Endothelial cell of umbilical vein (primary cell): ENCODE measurements at regions not wholly inside any gene's neighbourhood (a gene's known extent, or its start where the extent isn't known, plus 50 kb on each side); places are given as distances from the start of the nearest gene placed in this dataset.

ENCODE experiments used
- BruUV-seq: library from RNA; stranded (reverse); fragments of 400-500 nt; replicated peaks from 2 replicates; lab custom pipeline; 2021; lab: Mats Ljungman, UMichigan
- CTCF ChIA-PET: fragments of 300-600, 350-600 bp; sonication (Branson Sonifier 250); formaldehyde crosslinking; loops from one replicate; lab custom pipeline; 2021; ENCODE audit warnings: antibody characterized with exemption, inconsistent platforms; lab: Charles Lee
- POLR2A ChIA-PET: fragments of 300-600, 350-600 bp; sonication (Branson Sonifier 250); formaldehyde crosslinking; loops from one replicate; lab custom pipeline; 2021; ENCODE audit warnings: antibody characterized with exemption, inconsistent platforms; lab: Charles Lee
- DNase-seq: peaks from one replicate; pipeline ENCODE4 v3.0.0-alpha.2; 2011; ENCODE audit warnings: low read depth, low spot score
- FAIRE-seq: peaks from 2 replicates; lab custom pipeline; 2011; peaks lifted over from hg19 to GRCh38; lab: Jason Lieb, UNC
- H2AFZ ChIP-seq: 2 replicates; pipeline ENCODE4 v1.6.0; 2012; ENCODE audit warnings: low read depth, low read length, control low read depth, inconsistent platforms
- H3K27ac ChIP-seq: 2 replicates; pipeline ENCODE4 v1.5.1; 2011; ENCODE audit warnings: low read depth, mild to moderate bottlenecking, control low read depth, low read length, moderate library complexity; ENCODE audit not compliant: insufficient read depth
- H3K27me3 ChIP-seq, 2 experiments: 2 replicates each; pipeline versions ENCODE4 v1.6.0 to v1.6.1; 2011; ENCODE audit warnings: low read length in 2 of 2, mixed read lengths in 1 of 2; ENCODE audit not compliant: control insufficient read depth in 2 of 2, insufficient read depth in 2 of 2
- H3K36me3 ChIP-seq, 2 experiments: 2 replicates in 1 of 2; 3 replicates in 1 of 2; pipeline ENCODE4 v1.5.1; 2011; ENCODE audit warnings: low read length in 2 of 2, mild to moderate bottlenecking in 1 of 2, moderate library complexity in 1 of 2; ENCODE audit not compliant: control insufficient read depth in 2 of 2, insufficient read depth in 2 of 2; ENCODE audit errors: extremely low read depth in 1 of 2
- H3K4me1 ChIP-seq: 3 replicates; pipeline ENCODE4 v1.5.1; 2011; ENCODE audit warnings: mild to moderate bottlenecking, low read length; ENCODE audit not compliant: control insufficient read depth, insufficient read depth; ENCODE audit errors: extremely low read depth
- H3K4me2 ChIP-seq: 2 replicates; pipeline ENCODE4 v1.6.1; 2011; ENCODE audit warnings: low read length, control low read depth, mixed read lengths; ENCODE audit not compliant: insufficient read depth
- H3K4me3 ChIP-seq, 3 experiments: fragments of 200-600 bp in 1 of 3; sonication (generic), shearing (Covaris generic) in 1 of 3; replicated peaks in 1 of 3; 2 replicates each; pipeline ENCODE4 v1.5.1; 2011 to 2016; ENCODE audit warnings: control low read depth in 3 of 3, low read length in 3 of 3, mild to moderate bottlenecking in 2 of 3, inconsistent platforms in 1 of 3, low read depth in 1 of 3, moderate library complexity in 1 of 3; ENCODE audit not compliant: insufficient read depth in 1 of 3
- H3K79me2 ChIP-seq: 2 replicates; pipeline ENCODE4 v1.6.0; 2012; ENCODE audit warnings: low read length, inconsistent platforms; ENCODE audit not compliant: control insufficient read depth, insufficient read depth
- H3K9ac ChIP-seq: replicated peaks from 2 replicates; pipeline ENCODE3; 2011; ENCODE audit warnings: low read length, control low read depth; ENCODE audit not compliant: insufficient read depth; ENCODE audit errors: extremely low read depth
- H3K9me1 ChIP-seq: replicated peaks from 3 replicates; pipeline ENCODE4 v1.6.0; 2011; ENCODE audit warnings: mild to moderate bottlenecking, low read length; ENCODE audit not compliant: control insufficient read depth, insufficient read depth; ENCODE audit errors: extremely low read depth
- H3K9me3 ChIP-seq: replicated peaks from 2 replicates; pipeline ENCODE4 v1.5.1; 2012; ENCODE audit warnings: low read length, inconsistent platforms; ENCODE audit not compliant: control insufficient read depth, insufficient read depth
- H4K20me1 ChIP-seq: replicated peaks from 2 replicates; pipeline ENCODE3; 2011; ENCODE audit warnings: mild to moderate bottlenecking, low read length; ENCODE audit not compliant: control insufficient read depth, insufficient read depth; ENCODE audit errors: extremely low read depth
- EZH2 ChIP-seq: IDR thresholded peaks from 2 replicates; pipeline ENCODE4 v1.6.1; 2012; ENCODE audit warnings: borderline replicate concordance, low read depth, mild to moderate bottlenecking, moderate library complexity, low read length, inconsistent platforms; ENCODE audit not compliant: severe bottlenecking
- FOS ChIP-seq: IDR thresholded peaks from 2 replicates; pipeline ENCODE4 v1.6.1; 2011; ENCODE audit warnings: mild to moderate bottlenecking, low read length, moderate library complexity, borderline replicate concordance; ENCODE audit not compliant: insufficient read depth
- GATA2 ChIP-seq: IDR thresholded peaks from 2 replicates; pipeline ENCODE4 v1.7.0; 2011; ENCODE audit warnings: low read depth, mild to moderate bottlenecking, moderate library complexity, mixed read lengths, low read length; ENCODE audit not compliant: insufficient read length, insufficient read depth
- JUN ChIP-seq: IDR thresholded peaks from 2 replicates; pipeline ENCODE4 v1.6.1; 2011; ENCODE audit warnings: borderline replicate concordance, low read depth; ENCODE audit not compliant: insufficient read length, insufficient read depth
- MYC ChIP-seq: IDR thresholded peaks from one replicate; pipeline ENCODE4 v1.6.1; 2011; ENCODE audit warnings: mild to moderate bottlenecking, low read depth, low read length
- POLR2A ChIP-seq: IDR thresholded peaks from 2 replicates; pipeline ENCODE4 v1.6.1; 2012; ENCODE audit warnings: low read depth, mild to moderate bottlenecking, control low read depth, low read length
- POLR2AphosphoS5 ChIP-seq: IDR thresholded peaks from 2 replicates; pipeline ENCODE4 v1.6.1; 2012; ENCODE audit warnings: low read depth, mild to moderate bottlenecking, control low read depth, low read length, moderate library complexity; ENCODE audit not compliant: insufficient read depth
- dilution Hi-C: fragments of 300-500 bp; cut with MboI; formaldehyde crosslinking; loops from one replicate; pipeline ENCODE4 v1.15.0; 2019; ENCODE audit warnings: low sequenced_read_pairs; ENCODE audit not compliant: extremely low pct_ligation_motif_present
- intact Hi-C: fragments of 100-400 bp; cut with micrococcal nuclease; formaldehyde crosslinking; loops from one replicate; pipeline ENCODE4 v1.10.0; 2022
- TF ChIP-seq, protein P1 (sequence below), 2 donors: IDR thresholded peaks; 1 replicate in 1 of 2; 2 replicates in 1 of 2; pipeline ENCODE4 v1.5.1; 2011; ENCODE audit warnings: low read length in 2 of 2, mild to moderate bottlenecking in 2 of 2, moderate library complexity in 2 of 2, control low read depth in 1 of 2, inconsistent platforms in 1 of 2, low read depth in 1 of 2; ENCODE audit not compliant: insufficient read depth in 1 of 2; ENCODE audit errors: extremely low read depth in 1 of 2
- TF ChIP-seq, protein P2 (sequence below): IDR thresholded peaks from 2 replicates; pipeline ENCODE4 v1.6.1; 2011; ENCODE audit not compliant: insufficient read depth, insufficient read length

DNA sequence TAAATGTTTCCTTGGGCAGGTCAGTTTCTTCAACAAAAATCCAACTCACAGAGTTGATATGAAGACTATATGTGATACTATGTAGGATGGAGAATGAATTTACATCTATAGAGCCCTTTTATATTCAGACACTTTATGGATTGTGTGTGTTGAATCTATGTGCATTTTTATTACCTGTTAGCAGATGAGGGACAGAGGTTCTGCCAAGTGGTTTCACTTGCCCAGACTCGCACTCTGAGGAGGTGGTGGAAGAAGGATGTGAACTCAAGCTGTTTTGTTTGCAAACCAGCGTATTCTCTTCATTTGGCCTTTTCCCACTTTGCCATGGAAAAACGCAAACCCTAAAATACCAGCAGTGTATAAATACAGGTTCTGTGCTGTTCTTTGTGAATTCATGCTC is 237.6 kb downstream of the TDRD15 start:
- DNase-seq (no peak), FAIRE-seq (no peak)
- intact Hi-C loops = no loop called here
- H3K9me3 ChIP-seq = peaks cover 10% of the 10 kb centered on the region
- H3K27ac ChIP-seq = no peak overlapping the region
- no peak overlapping the region for H2AFZ ChIP-seq
- H3K79me2 ChIP-seq = no peaks in the 10 kb centered on the region
- no peaks in the 10 kb centered on the region for H3K9me1 ChIP-seq
- dilution Hi-C loops = no loop called here
- ChIA-PET POLR2A (no interaction called here), CTCF (no interaction called here)
- H3K4me2 ChIP-seq = no peak overlapping the region
- no peaks in the 10 kb centered on the region for H4K20me1 ChIP-seq
- TF ChIP-seq GATA2 (no peak), MYC (no peak), POLR2AphosphoS5 (no peak), POLR2A (no peak), EZH2 (no peak), JUN (no peak), FOS (no peak)
- TF ChIP-seq, protein P1, sequence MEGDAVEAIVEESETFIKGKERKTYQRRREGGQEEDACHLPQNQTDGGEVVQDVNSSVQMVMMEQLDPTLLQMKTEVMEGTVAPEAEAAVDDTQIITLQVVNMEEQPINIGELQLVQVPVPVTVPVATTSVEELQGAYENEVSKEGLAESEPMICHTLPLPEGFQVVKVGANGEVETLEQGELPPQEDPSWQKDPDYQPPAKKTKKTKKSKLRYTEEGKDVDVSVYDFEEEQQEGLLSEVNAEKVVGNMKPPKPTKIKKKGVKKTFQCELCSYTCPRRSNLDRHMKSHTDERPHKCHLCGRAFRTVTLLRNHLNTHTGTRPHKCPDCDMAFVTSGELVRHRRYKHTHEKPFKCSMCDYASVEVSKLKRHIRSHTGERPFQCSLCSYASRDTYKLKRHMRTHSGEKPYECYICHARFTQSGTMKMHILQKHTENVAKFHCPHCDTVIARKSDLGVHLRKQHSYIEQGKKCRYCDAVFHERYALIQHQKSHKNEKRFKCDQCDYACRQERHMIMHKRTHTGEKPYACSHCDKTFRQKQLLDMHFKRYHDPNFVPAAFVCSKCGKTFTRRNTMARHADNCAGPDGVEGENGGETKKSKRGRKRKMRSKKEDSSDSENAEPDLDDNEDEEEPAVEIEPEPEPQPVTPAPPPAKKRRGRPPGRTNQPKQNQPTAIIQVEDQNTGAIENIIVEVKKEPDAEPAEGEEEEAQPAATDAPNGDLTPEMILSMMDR (IDR thresholded peaks at IDR 0.05; ENCODE audit: extremely low read depth in 1 of 2, insufficient read depth in 1 of 2, low read depth in 1 of 2, low read length in 2 of 2) = no peak
- TF ChIP-seq, protein P2, sequence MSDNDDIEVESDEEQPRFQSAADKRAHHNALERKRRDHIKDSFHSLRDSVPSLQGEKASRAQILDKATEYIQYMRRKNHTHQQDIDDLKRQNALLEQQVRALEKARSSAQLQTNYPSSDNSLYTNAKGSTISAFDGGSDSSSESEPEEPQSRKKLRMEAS = no peak
- no peaks in the 10 kb centered on the region for H3K36me3 ChIP-seq
- no peak overlapping the region for H3K4me3 ChIP-seq
- no peak overlapping the region for H3K9ac ChIP-seq
- no peaks in the 10 kb centered on the region for H3K4me1 ChIP-seq
- no TSS peak for BruUV-seq
- H3K27me3 ChIP-seq = no peaks in the 10 kb centered on the region
